ENCODE measurements at regions not wholly inside any gene's neighbourhood (a gene's known extent, or its start where the extent isn't known, plus 50 kb on each side); places are given as distances from the start of the nearest gene placed in this dataset.

- Histone ChIP-seq H3K27me3 (ENCODE audit: insufficient read depth, low read length) (no peaks in the 10 kb centered on the region), H3K4me1 (ENCODE audit: insufficient read depth, low read length) (peaks cover 27% of the 10 kb centered on the region), H3K4me3 (ENCODE audit: low read length) (no peak overlapping the region), H2AFZ (ENCODE audit: low read depth, low read length) (no peak overlapping the region), H3K36me3 (ENCODE audit: insufficient read depth, low read length) (no peaks in the 10 kb centered on the region), H3K9me3 (ENCODE audit: low read length) (peaks cover 3% of the 10 kb centered on the region)
These were observed 138.6 kb upstream of the SFRP2 start for GRCh38 chr4:153927451-153927850.

- Histone ChIP-seq H3K36me3 (ENCODE audit: insufficient read depth, low read length) (no peaks in the 10 kb centered on the region), H2AFZ (ENCODE audit: low read depth, low read length) (no peak overlapping the region), H3K4me3 (ENCODE audit: low read length) (no peak overlapping the region), H3K4me1 (ENCODE audit: insufficient read depth, low read length) (no peaks in the 10 kb centered on the region), H3K9me3 (ENCODE audit: low read length) (peaks cover 3% of the 10 kb centered on the region), H3K27me3 (ENCODE audit: insufficient read depth, low read length) (no peaks in the 10 kb centered on the region)
These were observed 133.3 kb upstream of the SFRP2 start for GRCh38 chr4:153922148-153922547.

GRCh38 chr4:153919667-153920066 is 130.8 kb upstream of the SFRP2 start:
- Histone ChIP-seq H3K36me3 (ENCODE audit: insufficient read depth, low read length) (no peaks in the 10 kb centered on the region), H3K4me3 (ENCODE audit: low read length) (no peak overlapping the region), H2AFZ (ENCODE audit: low read depth, low read length) (no peak overlapping the region), H3K9me3 (ENCODE audit: low read length) (peaks cover 3% of the 10 kb centered on the region), H3K4me1 (ENCODE audit: insufficient read depth, low read length) (no peaks in the 10 kb centered on the region), H3K27me3 (ENCODE audit: insufficient read depth, low read length) (no peaks in the 10 kb centered on the region)

DNA sequence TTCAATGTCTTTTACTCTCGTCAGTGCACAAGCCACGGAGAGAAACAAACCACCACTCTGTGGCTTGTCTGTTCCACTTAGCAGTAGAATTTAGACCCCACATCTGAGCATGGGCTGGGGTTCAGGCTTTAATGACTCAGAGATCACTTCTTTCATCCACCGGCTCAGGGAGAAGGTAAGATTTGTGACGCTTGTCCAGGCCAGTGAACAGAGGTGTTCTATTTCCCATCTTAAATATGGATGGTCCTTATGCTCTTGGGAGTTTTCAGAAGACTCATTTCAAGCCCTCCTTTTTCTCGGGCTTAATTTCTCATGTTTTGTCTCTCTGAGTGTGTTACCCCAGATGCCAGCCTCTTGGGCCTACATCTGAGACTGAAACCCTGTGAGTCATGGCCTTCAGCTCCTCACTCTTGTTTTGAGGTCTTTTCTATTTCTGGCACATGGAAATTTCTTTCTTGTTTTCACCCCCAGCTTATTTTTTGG is 127.4 kb upstream of the SFRP2 start:
- Histone ChIP-seq H3K9me3 (ENCODE audit: low read length) (no peaks in the 10 kb centered on the region), H3K4me3 (ENCODE audit: low read length) (no peak overlapping the region), H3K36me3 (ENCODE audit: insufficient read depth, low read length) (no peaks in the 10 kb centered on the region), H3K27me3 (ENCODE audit: insufficient read depth, low read length) (no peaks in the 10 kb centered on the region), H3K4me1 (ENCODE audit: insufficient read depth, low read length) (no peaks in the 10 kb centered on the region), H2AFZ (ENCODE audit: low read depth, low read length) (no peak overlapping the region)

DNA sequence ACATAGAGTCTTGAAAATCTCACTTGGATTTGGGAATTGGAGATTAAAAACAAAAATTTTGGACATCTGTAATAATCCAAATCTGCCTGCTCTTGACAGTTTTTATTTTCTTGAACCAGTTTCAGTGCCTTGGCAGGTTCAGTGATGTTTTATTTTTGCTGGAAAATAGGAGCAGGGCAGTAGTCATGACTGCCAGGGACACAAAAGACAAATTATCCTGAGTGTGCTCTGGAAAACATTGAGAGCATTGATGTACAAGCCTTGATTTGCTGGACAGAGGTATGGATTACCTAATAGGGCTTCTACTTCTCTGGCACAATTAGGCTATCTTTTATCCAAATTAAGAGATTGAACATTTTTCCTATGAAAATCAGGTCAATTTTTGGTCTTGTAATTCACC is 123.4 kb upstream of the SFRP2 start:
- H3K4me1 ChIP-seq (ENCODE audit: insufficient read depth, low read length), result peaks cover 4% of the 10 kb centered on the region
- H3K27me3 ChIP-seq (ENCODE audit: insufficient read depth, low read length), result no peaks in the 10 kb centered on the region
- no peak overlapping the region for H3K4me3 ChIP-seq (ENCODE audit: low read length)
- no peak overlapping the region for H2AFZ ChIP-seq (ENCODE audit: low read depth, low read length)
- H3K36me3 ChIP-seq (ENCODE audit: insufficient read depth, low read length), result no peaks in the 10 kb centered on the region
- H3K9me3 ChIP-seq (ENCODE audit: low read length), result no peaks in the 10 kb centered on the region

GRCh38 chr4:153909672-153910071 is 120.8 kb upstream of the SFRP2 start:
- H3K27me3 ChIP-seq (ENCODE audit: insufficient read depth, low read length), result no peaks in the 10 kb centered on the region
- H3K4me1 ChIP-seq (ENCODE audit: insufficient read depth, low read length), result peaks cover 4% of the 10 kb centered on the region
- H3K4me3 ChIP-seq (ENCODE audit: low read length), result no peak overlapping the region
- H3K9me3 ChIP-seq (ENCODE audit: low read length), result no peaks in the 10 kb centered on the region
- no peaks in the 10 kb centered on the region for H3K36me3 ChIP-seq (ENCODE audit: insufficient read depth, low read length)
- H2AFZ ChIP-seq (ENCODE audit: low read depth, low read length), result no peak overlapping the region

DNA sequence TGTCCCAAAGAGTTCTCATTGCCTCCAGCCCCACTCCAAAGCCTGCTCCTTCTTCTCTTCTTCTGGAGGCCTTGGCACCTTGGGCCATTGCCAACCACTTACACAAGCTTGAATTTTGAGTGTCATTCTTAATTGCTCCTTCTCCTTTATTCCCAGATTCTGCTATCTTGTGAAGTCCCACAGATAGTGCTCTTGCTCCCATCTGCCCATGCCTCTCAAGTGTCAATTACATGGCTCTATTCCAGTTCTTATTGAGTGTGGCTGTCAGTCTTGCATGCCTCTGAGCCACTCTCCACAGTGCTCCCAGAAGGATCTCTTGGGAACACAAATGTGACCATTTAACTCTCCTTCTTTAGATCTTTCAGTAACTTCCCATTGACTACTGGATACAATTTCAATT is 117.3 kb upstream of the SFRP2 start:
- Histone ChIP-seq H3K27me3 (ENCODE audit: insufficient read depth, low read length) (no peaks in the 10 kb centered on the region), H2AFZ (ENCODE audit: low read depth, low read length) (no peak overlapping the region), H3K9me3 (ENCODE audit: low read length) (no peaks in the 10 kb centered on the region), H3K4me3 (ENCODE audit: low read length) (no peak overlapping the region), H3K36me3 (ENCODE audit: insufficient read depth, low read length) (no peaks in the 10 kb centered on the region), H3K4me1 (ENCODE audit: insufficient read depth, low read length) (peaks cover 4% of the 10 kb centered on the region)

- H3K27me3 ChIP-seq (ENCODE audit: insufficient read depth, low read length), result no peaks in the 10 kb centered on the region
- no peak overlapping the region for H3K4me3 ChIP-seq (ENCODE audit: low read length)
- H3K36me3 ChIP-seq (ENCODE audit: insufficient read depth, low read length), result no peaks in the 10 kb centered on the region
- H3K4me1 ChIP-seq (ENCODE audit: insufficient read depth, low read length), result peaks cover 4% of the 10 kb centered on the region
- H3K9me3 ChIP-seq (ENCODE audit: low read length), result no peaks in the 10 kb centered on the region
- H2AFZ ChIP-seq (ENCODE audit: low read depth, low read length), result no peak overlapping the region
These were observed 116.3 kb upstream of the SFRP2 start for GRCh38 chr4:153905231-153905630.

DNA sequence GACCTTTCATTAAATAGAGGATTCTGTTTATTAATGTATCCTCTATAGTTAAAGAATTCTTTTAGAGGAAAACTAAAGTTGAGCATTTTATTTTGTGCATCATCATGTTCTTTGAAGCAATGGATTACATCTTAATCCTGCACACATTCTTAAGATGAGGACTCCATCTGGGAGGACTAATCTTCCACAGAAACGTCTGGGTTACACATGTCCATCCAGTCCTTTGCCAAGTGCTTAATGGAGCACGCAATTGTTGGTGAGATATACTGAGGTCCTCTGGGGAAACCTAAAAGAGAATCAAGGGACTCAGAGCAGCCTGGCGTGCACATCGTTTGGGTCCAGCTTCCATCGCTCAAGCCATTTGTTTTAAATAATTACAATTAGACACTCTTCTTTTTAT is 115.1 kb upstream of the SFRP2 start:
- Histone ChIP-seq H2AFZ (ENCODE audit: low read depth, low read length) (no peak overlapping the region), H3K4me3 (ENCODE audit: low read length) (no peak overlapping the region), H3K27me3 (ENCODE audit: insufficient read depth, low read length) (no peaks in the 10 kb centered on the region), H3K36me3 (ENCODE audit: insufficient read depth, low read length) (no peaks in the 10 kb centered on the region), H3K4me1 (ENCODE audit: insufficient read depth, low read length) (peaks cover 4% of the 10 kb centered on the region), H3K9me3 (ENCODE audit: low read length) (no peaks in the 10 kb centered on the region)

DNA sequence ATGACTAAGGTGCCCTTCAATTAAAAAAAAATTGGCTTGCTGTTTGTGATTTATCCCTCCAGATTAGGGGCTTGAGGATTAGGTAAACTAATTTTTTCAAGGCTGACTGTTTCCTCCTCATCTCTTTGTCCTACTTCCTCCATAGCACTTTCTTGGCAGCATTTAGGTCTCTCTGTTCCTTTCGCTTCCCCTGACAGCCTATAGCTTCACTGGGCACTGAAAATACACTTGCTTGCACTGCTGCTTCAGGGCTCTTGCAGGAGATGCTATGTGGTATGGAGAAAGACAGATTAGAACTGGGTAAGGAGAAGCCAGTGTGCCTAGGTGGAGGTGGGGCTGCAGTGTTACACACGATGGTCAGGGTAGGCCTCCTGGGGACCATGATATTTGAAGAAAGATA is 112.3 kb upstream of the SFRP2 start:
- Histone ChIP-seq H2AFZ (ENCODE audit: low read depth, low read length) (no peak overlapping the region), H3K4me1 (ENCODE audit: insufficient read depth, low read length) (no peaks in the 10 kb centered on the region), H3K27me3 (ENCODE audit: insufficient read depth, low read length) (no peaks in the 10 kb centered on the region), H3K36me3 (ENCODE audit: insufficient read depth, low read length) (no peaks in the 10 kb centered on the region), H3K9me3 (ENCODE audit: low read length) (peaks cover 2% of the 10 kb centered on the region), H3K4me3 (ENCODE audit: low read length) (no peak overlapping the region)

DNA sequence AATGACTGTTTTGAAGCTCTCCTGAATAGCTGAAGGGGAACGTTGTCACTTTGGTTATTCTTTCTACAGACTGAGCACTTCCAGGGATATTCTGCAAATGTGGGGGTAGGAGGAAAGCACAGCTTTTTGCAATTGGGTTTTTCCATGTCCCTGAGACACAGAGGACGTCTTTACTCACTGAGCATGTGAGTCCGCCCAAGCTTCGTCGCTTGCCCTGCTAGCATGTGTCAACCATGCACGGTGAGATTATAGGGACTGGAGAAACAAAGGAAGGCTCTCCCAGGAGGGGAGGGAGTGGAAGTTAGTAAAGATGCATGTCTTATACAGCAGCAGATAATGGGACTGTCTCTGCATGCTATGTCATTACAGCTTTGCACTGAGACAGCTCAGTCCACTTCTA is 111.5 kb upstream of the SFRP2 start:
- Histone ChIP-seq H3K9me3 (ENCODE audit: low read length) (peaks cover 2% of the 10 kb centered on the region), H3K36me3 (ENCODE audit: insufficient read depth, low read length) (no peaks in the 10 kb centered on the region), H2AFZ (ENCODE audit: low read depth, low read length) (no peak overlapping the region), H3K27me3 (ENCODE audit: insufficient read depth, low read length) (no peaks in the 10 kb centered on the region), H3K4me1 (ENCODE audit: insufficient read depth, low read length) (no peaks in the 10 kb centered on the region), H3K4me3 (ENCODE audit: low read length) (no peak overlapping the region)

- H3K4me1 ChIP-seq (ENCODE audit: insufficient read depth, low read length), result no peaks in the 10 kb centered on the region
- no peak overlapping the region for H3K4me3 ChIP-seq (ENCODE audit: low read length)
- H3K36me3 ChIP-seq (ENCODE audit: insufficient read depth, low read length), result no peaks in the 10 kb centered on the region
- H3K9me3 ChIP-seq (ENCODE audit: low read length), result peaks cover 2% of the 10 kb centered on the region
- no peaks in the 10 kb centered on the region for H3K27me3 ChIP-seq (ENCODE audit: insufficient read depth, low read length)
- no peak overlapping the region for H2AFZ ChIP-seq (ENCODE audit: low read depth, low read length)
These were observed 101.9 kb upstream of the SFRP2 start for GRCh38 chr4:153890761-153891160.

GRCh38 chr4:153887217-153887616 is 98.3 kb upstream of the SFRP2 start:
- Histone ChIP-seq H3K9me3 (ENCODE audit: low read length) (peaks cover 2% of the 10 kb centered on the region), H2AFZ (ENCODE audit: low read depth, low read length) (no peak overlapping the region), H3K4me1 (ENCODE audit: insufficient read depth, low read length) (peaks cover 9% of the 10 kb centered on the region), H3K27me3 (ENCODE audit: insufficient read depth, low read length) (no peaks in the 10 kb centered on the region), H3K36me3 (ENCODE audit: insufficient read depth, low read length) (peaks cover 4% of the 10 kb centered on the region), H3K4me3 (ENCODE audit: low read length) (no peak overlapping the region)

- Histone ChIP-seq H3K36me3 (ENCODE audit: insufficient read depth, low read length) (peaks cover 4% of the 10 kb centered on the region), H2AFZ (ENCODE audit: low read depth, low read length) (no peak overlapping the region), H3K4me3 (ENCODE audit: low read length) (no peak overlapping the region), H3K27me3 (ENCODE audit: insufficient read depth, low read length) (no peaks in the 10 kb centered on the region), H3K4me1 (ENCODE audit: insufficient read depth, low read length) (peaks cover 9% of the 10 kb centered on the region), H3K9me3 (ENCODE audit: low read length) (peaks cover 21% of the 10 kb centered on the region)
These were observed 95.4 kb upstream of the SFRP2 start for GRCh38 chr4:153884325-153884724.
